Mucosa of descending colon (tissue), 3 donors: ENCODE measurements at regions not wholly inside any gene's neighbourhood (a gene's known extent, or its start where the extent isn't known, plus 50 kb on each side); places are given as distances from the start of the nearest gene placed in this dataset.
"Not testable (repeated sequence)": the region's sequence is repeated elsewhere in the genome, so short reads cannot be mapped to it uniquely, and the experiment has no call there.

Experiments used
- ATAC-seq: fragments of 200-7000 bp; cut with Tn5 transposase; one replicate; pipeline ENCODE4 v1.9.1; 2020; ENCODE audit warnings: mild to moderate bottlenecking, moderate library complexity
- DNase-seq, 3 donors: peaks; one replicate each; pipeline ENCODE4 v3.0.0-alpha.2; 2020
- H3K36me3 ChIP-seq: fragments of 200-600 bp; one replicate; pipeline ENCODE4 v1.8.0; 2021; ENCODE audit warnings: low read depth, mild to moderate bottlenecking
- H3K4me1 ChIP-seq: fragments of 200-600 bp; one replicate; pipeline ENCODE4 v1.8.0; 2021; ENCODE audit warnings: low read depth, mild to moderate bottlenecking
- H3K4me3 ChIP-seq: fragments of 200-600 bp; one replicate; pipeline ENCODE4 v1.8.0; 2021; ENCODE audit warnings: mild to moderate bottlenecking
- H3K9me3 ChIP-seq: fragments of 200-600 bp; one replicate; pipeline ENCODE4 v1.8.0; 2021; ENCODE audit warnings: mild to moderate bottlenecking
- intact Hi-C, 2 donors: fragments of 100-400 bp; cut with DNase I in 1 of 2; cut with micrococcal nuclease in 1 of 2; formaldehyde crosslinking; loops; one replicate each; pipeline versions ENCODE4 v1.11.0 to v1.11.1; 2022; cut with DNase I, micrococcal nuclease
- TF ChIP-seq, protein P1 (sequence below): fragments of 200-600 bp; IDR thresholded peaks from one replicate; pipeline ENCODE4 v1.8.0; 2022; ENCODE audit warnings: antibody characterized with exemption, mild to moderate bottlenecking
- donor health status: DM: no; HTN: no; CAD: no; lungs with moderate emphysema.
- donor health status: DM: no; HTN: no; CAD: no.
- donor health status: DM: no; HTN: yes; CAD: no.

DNA sequence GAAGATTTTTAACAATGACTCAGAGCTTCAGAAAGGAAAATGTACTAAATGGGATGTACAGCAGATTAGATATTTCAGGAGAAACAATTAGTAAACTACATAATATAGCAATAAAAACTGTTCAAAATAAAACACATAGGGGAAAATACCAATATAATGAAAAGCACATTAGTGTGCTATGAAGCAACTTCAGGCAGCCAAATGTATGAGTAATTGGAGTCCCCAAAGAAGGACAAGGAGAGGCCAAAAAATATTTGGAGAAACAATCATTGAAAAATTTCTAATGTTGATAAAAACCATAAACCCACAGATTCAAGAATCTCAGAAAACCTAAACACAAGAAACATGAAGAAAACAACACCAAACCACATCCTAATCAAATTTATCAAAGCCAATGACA, 129.3 kb upstream of the CHRDL1 start:
- DNase-seq = no peak

GRCh38 chrX:110920991-110921390, 125.4 kb upstream of the CHRDL1 start:
- ATAC-seq (no peak), DNase-seq (no peak)
- H3K4me1 ChIP-seq = no peaks in the 10 kb centered on the region
- intact Hi-C loops = no loop called here
- TF ChIP-seq, protein P1, sequence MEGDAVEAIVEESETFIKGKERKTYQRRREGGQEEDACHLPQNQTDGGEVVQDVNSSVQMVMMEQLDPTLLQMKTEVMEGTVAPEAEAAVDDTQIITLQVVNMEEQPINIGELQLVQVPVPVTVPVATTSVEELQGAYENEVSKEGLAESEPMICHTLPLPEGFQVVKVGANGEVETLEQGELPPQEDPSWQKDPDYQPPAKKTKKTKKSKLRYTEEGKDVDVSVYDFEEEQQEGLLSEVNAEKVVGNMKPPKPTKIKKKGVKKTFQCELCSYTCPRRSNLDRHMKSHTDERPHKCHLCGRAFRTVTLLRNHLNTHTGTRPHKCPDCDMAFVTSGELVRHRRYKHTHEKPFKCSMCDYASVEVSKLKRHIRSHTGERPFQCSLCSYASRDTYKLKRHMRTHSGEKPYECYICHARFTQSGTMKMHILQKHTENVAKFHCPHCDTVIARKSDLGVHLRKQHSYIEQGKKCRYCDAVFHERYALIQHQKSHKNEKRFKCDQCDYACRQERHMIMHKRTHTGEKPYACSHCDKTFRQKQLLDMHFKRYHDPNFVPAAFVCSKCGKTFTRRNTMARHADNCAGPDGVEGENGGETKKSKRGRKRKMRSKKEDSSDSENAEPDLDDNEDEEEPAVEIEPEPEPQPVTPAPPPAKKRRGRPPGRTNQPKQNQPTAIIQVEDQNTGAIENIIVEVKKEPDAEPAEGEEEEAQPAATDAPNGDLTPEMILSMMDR = no peak
- no peak overlapping the region for H3K4me3 ChIP-seq
- no peaks in the 10 kb centered on the region for H3K36me3 ChIP-seq
- H3K9me3 ChIP-seq = no peaks in the 10 kb centered on the region

More for the DNA sequence above, 129.3 kb upstream of the CHRDL1 start:
- intact Hi-C loops = no loop called here
- Histone ChIP-seq H3K9me3 (no peaks in the 10 kb centered on the region), H3K4me1 (no peaks in the 10 kb centered on the region), H3K4me3 (no peak overlapping the region), H3K36me3 (no peaks in the 10 kb centered on the region)
- TF ChIP-seq, protein P1 = no peak
- ATAC-seq = no peak

DNA sequence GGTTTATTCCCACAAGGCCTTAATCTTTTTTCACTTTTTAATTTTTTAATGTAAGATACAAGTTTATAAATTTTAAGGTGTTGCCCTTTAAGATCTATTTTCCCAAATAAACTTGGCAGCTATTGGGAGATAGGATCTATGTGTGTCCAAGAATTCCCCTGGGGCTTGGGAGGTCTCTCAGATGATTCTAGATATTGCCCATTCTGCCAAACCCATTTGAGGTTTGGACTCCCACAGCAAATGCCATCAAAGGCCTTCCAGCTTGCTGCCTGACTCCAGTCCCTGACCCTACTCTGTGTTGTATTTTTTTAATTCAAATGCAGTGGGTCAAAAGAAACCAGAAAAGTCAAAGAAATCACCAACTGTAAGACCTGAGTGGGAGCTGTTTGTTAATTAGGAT, 120.0 kb upstream of the CHRDL1 start:
- no peak overlapping the region for H3K4me3 ChIP-seq
- intact Hi-C loops = no loop called here
- no peaks in the 10 kb centered on the region for H3K36me3 ChIP-seq
- DNase-seq (no peak), ATAC-seq (no peak)
- no peaks in the 10 kb centered on the region for H3K9me3 ChIP-seq
- no peaks in the 10 kb centered on the region for H3K4me1 ChIP-seq
- TF ChIP-seq, protein P1 = no peak

DNA sequence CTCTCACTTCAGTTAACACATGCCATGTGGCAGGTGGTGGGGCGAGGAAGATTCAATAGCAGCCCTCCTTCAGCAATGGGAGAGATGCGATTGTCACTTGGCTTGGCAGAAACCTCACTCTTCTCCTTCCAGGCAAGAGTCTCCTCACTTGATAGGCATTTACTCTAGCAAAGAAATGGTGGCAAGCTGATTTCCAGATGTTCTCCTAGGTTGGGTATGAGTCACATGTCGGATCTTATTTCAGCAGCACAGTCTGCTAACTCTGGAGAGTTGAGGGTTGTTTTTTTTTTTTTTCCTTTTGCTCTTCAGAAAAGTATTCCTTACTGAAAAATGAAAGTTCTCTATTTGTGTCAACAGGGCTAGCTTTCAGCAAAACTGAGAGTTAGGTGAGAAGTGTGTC, 119.5 kb upstream of the CHRDL1 start:
- Histone ChIP-seq H3K4me1 (no peaks in the 10 kb centered on the region), H3K4me3 (no peak overlapping the region), H3K9me3 (no peaks in the 10 kb centered on the region), H3K36me3 (no peaks in the 10 kb centered on the region)
- DNase-seq = no peak
- intact Hi-C loops = no loop called here
- ATAC-seq = no peak
- TF ChIP-seq, protein P1 = no peak

DNA sequence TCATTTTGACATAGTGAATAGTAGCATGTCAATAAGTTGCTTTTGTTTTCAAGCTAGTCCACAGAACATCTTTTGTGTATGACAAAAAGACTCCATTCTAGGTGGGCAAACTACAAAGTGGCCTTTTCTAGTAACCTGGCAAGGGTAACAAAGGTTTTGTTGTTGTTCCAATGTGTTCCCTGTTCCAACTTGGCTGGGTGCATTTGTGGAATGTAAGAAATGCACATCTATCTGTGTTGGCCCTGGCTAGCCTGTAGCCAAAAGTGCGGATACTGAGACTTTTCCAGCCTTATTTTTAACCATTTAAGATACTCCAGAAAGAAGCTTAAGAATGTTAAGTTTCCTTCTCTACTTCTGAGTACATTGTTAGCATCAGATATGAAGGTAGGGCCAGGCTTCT, 118.7 kb upstream of the CHRDL1 start:
- TF ChIP-seq, protein P1 = no peak
- DNase-seq = no peak
- Histone ChIP-seq H3K36me3 (no peaks in the 10 kb centered on the region), H3K9me3 (no peaks in the 10 kb centered on the region), H3K4me3 (no peak overlapping the region), H3K4me1 (no peaks in the 10 kb centered on the region)
- intact Hi-C loops = no loop called here
- no peak for ATAC-seq

DNA sequence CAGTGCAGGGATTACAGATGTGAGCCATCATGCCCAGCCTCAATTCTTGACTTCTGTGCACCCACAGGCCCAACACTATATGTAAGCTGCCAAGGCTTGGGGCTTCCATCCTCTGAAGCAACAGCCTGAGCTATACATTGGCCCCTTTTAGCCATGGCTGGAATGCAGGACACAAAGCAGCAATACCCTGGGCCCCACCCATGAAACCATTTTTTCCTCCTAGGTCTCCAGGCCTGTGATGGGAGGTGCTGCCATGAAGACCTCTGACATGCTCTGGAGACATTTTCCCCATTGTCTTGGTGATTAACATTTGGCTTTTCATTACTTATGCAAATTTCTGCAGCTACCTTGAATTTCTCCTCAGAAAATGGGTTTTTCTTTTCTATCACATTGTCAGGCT, 109.1 kb upstream of the CHRDL1 start:
- intact Hi-C loops, DNase-seq, ATAC-seq, H3K9me3 ChIP-seq, H3K36me3 ChIP-seq, H3K4me1 ChIP-seq, H3K4me3 ChIP-seq: not testable (repeated sequence)
